Anterior cingulate cortex (tissue), 58 donors: ENCODE measurements at regions not wholly inside any gene's neighbourhood (a gene's known extent, or its start where the extent isn't known, plus 50 kb on each side); places are given as distances from the start of the nearest gene placed in this dataset.
A peak's percentile ranks its signal among the peaks of the same experiment; 100 is the strongest.

Experiments used
- DNase-seq, 58 donors: peaks; one replicate each; lab custom pipeline; 2025; lab: John Stamatoyannopoulos, UW

DNA sequence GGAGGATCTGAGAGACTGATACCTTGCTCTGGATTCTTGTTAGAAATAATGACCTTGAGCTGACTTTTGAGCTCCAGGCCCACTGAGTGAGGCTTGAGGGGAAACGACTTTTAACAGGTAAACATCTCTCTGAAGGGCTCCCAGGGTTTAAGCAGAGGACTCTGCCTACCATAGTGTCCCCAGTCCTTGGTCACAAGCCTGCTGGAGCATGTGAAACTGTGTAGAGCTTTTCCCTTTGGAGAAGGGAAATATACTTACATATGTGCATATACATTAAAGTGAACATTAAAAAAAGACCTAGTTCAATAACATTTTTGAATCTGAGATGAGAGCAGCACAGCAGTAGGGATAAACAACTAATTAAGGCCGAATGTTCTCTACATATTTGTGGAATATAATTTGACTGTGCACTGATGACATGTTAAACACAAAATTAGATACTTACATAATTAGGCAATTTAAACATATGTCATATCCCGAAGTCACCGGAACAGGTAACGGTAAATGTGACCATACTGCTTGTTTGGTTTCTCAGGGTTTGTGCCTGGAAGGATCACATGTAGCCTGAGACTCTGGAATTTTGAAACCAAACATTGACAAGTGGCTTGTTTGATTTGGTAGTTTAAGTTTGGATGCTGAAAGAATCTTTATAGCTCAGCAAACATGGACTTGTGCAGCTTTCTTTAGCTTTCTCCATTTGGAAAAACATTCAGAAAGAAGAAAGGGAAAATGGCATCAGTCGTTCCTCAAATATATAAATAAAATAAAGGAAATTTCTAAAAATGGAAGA is 266.1 kb upstream of the C2CD4B start:
- DNase-seq, result no peak

DNA sequence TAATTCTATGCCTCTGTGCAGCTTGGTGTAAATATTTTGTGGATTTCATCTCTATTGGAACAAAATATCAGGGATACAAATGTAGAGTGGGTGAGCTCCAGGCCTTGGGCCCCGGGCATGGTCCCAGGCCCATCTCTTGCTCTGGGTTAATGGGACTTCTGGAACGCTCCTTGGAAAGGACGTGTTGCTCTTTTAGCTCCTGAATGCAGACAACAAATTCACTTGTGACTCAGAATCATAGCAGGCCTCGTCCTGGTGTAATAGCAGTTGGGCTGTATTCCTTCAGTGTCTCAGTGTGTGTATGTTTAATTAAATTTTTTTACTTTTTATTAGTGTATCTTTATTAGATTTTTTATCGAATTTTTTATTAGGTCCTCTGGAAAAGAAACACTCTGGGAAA is 266.7 kb upstream of the C2CD4B start:
- DNase-seq, result no peak

- peak in 1 of 58 donors; percentile 19 for DNase-seq
These were observed 267.8 kb upstream of the C2CD4B start for GRCh38 chr15:62432702-62433398.

DNA sequence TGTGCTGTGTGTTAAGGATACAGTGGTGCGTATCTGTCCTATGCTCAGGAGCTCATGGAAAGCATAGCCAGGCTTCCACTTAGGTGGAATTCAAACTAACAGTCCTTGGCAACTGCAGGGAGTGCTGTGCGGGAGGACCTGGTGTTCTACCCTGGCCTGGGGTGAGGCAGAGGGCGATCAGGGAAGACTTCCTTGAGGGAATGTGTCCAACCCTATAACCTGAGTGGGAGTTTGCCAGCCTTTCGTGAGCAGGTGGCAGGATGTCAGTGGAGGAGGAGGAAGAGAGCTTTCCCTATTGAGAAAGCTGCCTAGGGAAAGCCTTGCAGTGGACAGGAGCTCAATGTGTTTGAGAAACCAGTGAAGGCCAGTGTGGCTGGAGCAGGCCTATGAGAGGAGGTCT is 271.1 kb upstream of the C2CD4B start:
- DNase-seq, result no peak

GRCh38 chr15:62437753-62438152 is 272.7 kb upstream of the C2CD4B start:
- no peak for DNase-seq

DNA sequence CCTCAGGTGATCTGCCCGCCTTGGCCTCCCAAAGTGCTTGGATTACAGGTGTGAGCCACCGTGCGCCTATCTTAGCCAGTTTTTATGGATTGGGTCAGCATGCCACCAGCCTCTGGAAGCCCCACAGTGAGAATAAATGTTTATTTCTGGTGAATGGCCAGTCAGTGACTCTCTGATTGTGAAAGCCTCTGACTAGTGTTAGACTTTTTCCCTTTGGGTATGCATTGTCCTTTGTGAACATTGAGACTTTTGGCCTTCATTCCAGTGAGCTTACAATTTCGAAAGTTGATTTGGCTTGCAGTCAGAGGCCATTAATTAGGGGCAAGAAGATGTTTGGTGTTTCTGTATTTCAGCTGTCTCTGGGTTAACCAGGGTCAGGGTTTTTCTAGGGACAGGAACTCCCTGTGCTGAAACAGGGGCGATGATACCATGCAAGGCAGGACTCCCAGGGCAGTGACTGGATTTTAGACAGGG is 274.5 kb upstream of the C2CD4B start:
- DNase-seq, result no peak

- DNase-seq, result peak in 1 of 58 donors; percentile 20
These were observed 275.4 kb upstream of the C2CD4B start for GRCh38 chr15:62440362-62441105.

DNA sequence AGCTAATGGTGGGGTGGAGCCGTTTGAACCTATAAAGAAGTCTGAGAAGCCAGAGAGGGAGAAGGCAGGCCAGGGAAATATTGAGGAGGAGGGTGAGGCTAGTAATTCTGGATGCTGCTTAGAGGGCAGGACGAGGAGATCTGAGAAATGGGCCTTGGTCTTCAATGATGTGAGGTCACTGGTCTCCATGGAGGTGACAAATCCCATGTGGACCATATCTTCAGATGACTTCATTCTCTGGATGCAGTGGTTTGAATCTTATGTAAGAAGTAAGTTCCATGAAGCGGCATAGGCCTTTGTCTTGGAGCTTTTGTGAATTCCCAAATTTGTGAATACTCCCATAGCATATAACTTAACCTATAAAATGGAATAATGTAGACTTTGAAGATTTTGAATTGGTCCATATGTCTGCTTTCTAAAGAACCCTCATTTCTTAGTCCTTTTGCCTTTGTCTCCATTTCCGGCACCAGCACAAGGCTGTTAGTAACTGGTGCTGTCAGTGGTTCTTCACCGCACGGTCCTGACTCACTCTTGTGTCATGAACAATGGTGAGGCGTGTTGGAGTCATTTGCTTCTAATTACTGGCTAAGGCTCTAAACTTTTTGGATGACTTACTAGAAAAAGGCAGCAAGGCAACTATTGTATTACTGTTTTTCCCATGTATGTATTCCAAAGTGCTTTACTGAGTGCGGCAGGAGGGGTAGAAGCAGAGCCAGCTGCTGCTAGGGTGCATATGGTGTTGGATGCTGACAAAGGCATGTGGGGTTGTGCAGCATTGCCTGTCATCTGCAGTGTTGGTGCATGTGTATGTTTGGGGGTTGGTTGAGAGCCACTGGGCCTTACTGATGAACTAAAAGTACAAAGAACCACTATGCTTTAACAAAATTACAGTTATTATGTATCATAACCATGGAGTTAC is 279.3 kb upstream of the C2CD4B start:
- no peak for DNase-seq

- no peak for DNase-seq
These were observed 280.2 kb upstream of the C2CD4B start for GRCh38 chr15:62445244-62445643.

DNA sequence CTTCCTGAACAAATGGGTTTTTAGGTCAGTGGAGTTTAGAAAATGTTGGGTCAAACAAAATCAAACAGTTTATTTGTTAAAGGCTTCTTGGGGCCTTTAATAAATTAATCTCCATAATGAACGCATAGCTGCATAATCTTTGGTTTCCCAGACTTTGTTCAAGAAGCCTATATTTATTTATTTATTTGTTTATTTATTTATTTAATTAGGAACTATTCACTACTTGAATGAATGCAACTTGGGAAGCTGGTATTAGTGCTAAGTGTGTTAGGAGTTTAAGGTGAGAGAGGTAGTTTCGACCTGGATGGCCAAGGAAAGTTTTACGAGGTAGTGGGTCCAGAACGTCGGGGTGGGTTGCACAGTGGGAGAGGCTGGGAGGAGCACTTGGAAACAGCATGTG is 281.9 kb upstream of the C2CD4B start:
- no peak for DNase-seq

DNA sequence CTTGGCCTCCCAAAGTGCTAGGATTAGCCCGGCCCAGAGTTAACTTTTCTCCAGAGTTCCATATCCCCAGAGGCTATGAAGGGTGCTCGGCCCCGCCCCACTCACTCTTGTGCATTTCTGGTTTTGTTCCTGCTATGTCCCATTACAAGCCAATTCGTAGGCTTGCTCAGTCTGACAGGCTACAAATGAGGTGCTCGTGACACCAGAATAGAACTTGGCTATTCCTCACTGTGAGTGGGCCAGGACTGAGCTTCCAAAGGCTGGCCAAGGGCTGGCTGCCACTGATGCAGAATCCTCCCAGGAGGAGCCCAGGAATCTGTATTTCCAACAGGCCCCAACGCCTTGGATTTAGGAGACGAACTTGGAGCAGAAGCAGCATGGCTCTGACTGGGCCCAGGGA is 282.7 kb upstream of the C2CD4B start:
- peak in 17 of 58 donors; percentile 6 to 49 (median 27) for DNase-seq

GRCh38 chr15:62449638-62450037 is 284.6 kb upstream of the C2CD4B start:
- no peak for DNase-seq

DNA sequence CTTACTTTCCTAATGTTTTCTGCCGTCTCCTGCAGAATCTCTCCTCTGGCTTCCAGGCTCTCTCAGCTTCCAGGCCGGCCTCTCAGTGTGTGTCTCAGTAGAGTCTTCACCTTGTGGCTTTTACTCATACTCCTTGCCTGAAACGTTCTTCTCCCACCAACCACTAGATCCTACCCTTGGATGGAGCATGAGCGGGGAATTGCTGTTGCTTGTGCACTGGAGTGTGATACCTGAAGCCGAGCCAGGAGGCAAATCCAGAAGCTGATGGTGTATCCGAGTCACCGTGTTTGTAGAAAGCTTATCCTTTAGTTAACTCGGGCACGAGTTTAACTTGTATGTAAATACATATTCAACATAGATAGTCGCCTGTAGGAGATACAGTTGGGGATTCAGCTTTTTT is 285.0 kb upstream of the C2CD4B start:
- no peak for DNase-seq

- DNase-seq, result no peak
These were observed 286.9 kb upstream of the C2CD4B start for GRCh38 chr15:62452026-62452425.

- DNase-seq, result no peak
These were observed 287.6 kb upstream of the C2CD4B start for GRCh38 chr15:62452667-62453066.

- DNase-seq, result no peak
These were observed 288.3 kb upstream of the C2CD4B start for GRCh38 chr15:62453375-62453774.

DNA sequence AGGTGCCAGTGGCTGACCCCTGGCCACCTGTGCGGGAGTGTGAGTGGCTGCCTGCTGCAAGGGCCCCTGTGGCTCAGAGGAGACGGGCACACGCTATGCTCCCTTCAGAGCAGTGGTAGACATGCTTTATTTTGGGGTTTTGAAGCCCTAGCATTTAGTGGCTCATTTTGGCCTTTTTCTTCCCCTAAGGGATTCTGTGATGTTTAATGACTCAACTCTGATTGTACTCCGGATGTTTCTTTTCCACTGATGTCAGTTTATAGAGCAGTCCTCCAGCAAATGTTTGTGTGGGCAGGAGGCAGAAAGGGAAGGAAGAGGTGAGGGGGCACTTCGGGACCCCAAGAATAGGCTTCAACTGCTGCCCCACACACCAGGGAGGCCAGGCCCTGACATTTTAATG is 288.9 kb upstream of the C2CD4B start:
- no peak for DNase-seq

- no peak for DNase-seq
These were observed 289.6 kb upstream of the C2CD4B start for GRCh38 chr15:62454567-62455172.

DNA sequence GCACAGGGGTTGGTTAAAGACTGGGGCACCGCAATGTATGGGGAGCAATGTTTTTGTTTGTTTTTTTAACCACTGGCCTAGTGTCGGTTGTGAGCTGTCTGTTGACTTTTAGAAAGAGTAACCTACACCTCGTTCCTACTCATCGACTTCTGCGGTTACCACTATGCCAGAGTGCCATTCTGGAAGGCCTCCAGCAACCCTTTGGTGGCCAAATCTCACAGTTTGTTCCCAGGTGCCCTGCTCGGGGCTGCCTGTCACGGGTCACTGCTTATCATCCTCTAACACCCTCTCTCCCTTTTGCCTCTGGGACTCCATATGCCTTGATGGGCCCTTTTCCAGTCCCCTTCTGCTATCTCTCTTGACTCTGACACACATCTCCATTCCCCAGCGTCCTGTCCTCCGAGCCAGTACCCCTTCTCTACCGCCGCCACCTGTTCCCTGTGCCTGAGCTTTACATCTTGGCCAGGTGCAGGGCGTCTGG is 290.4 kb upstream of the C2CD4B start:
- no peak for DNase-seq
